CD4-positive, alpha-beta memory T cell (primary cell): ENCODE measurements at regions not wholly inside any gene's neighbourhood (a gene's known extent, or its start where the extent isn't known, plus 50 kb on each side); places are given as distances from the start of the nearest gene placed in this dataset.
"Not testable (repeated sequence)": the region's sequence is repeated elsewhere in the genome, so short reads cannot be mapped to it uniquely, and the experiment has no call there.

Source experiments
- CTCF ChIA-PET: fragments of 350-600 bp; sonication (Branson Sonifier 250); formaldehyde crosslinking; loops from one replicate; lab custom pipeline; 2021; ENCODE audit warnings: inconsistent platforms; ENCODE audit not compliant: partially characterized antibody; lab: Charles Lee
- POLR2A ChIA-PET: fragments of 350-600 bp; sonication (Branson Sonifier 250); formaldehyde crosslinking; loops from one replicate; lab custom pipeline; 2021; ENCODE audit not compliant: partially characterized antibody; lab: Charles Lee
- DNase-seq, 5 donors: peaks; one replicate each; pipeline versions ENCODE4 v3.0.0 to v3.0.0-alpha.2; 2020 to 2022; ENCODE audit warnings: mixed read lengths in 1 of 5
- H3K27ac ChIP-seq: one replicate; pipeline ENCODE4 v1.7.0; 2013; ENCODE audit warnings: low read depth, low read length
- H3K27me3 ChIP-seq: 2 replicates; pipeline ENCODE4 v1.7.0; 2013; ENCODE audit warnings: mild to moderate bottlenecking, low read length, moderate library complexity; ENCODE audit not compliant: insufficient read depth
- H3K36me3 ChIP-seq: 2 replicates; pipeline ENCODE4 v1.7.0; 2013; ENCODE audit warnings: mild to moderate bottlenecking, low read length, moderate library complexity; ENCODE audit not compliant: insufficient read depth
- H3K4me1 ChIP-seq: 2 replicates; pipeline ENCODE4 v1.7.0; 2013; ENCODE audit warnings: mild to moderate bottlenecking, low read length, moderate library complexity; ENCODE audit not compliant: insufficient read depth
- H3K4me3 ChIP-seq, 2 donors: one replicate each; pipeline ENCODE4 v1.7.0; 2013; ENCODE audit warnings: low read length in 2 of 2, mild to moderate bottlenecking in 1 of 2
- H3K9me3 ChIP-seq, 2 donors: one replicate each; pipeline ENCODE4 v1.7.0; 2013; ENCODE audit warnings: low read length in 2 of 2, control low read depth in 1 of 2; ENCODE audit not compliant: control insufficient read depth in 1 of 2
- H3K27ac Mint-ChIP-seq, 7 donors: one replicate each; pipeline ENCODE4 v1.8.0; 2020 to 2021; ENCODE audit warnings: mixed read lengths in 7 of 7, mild to moderate bottlenecking in 6 of 7, inconsistent platforms in 3 of 7, moderate library complexity in 3 of 7
- H3K27me3 Mint-ChIP-seq, 2 donors: one replicate each; pipeline ENCODE4 v1.8.0; 2020 to 2021; ENCODE audit warnings: mixed read lengths in 2 of 2
- H3K36me3 Mint-ChIP-seq, 2 donors: one replicate each; pipeline ENCODE4 v1.8.0; 2020 to 2021; ENCODE audit warnings: mixed read lengths in 2 of 2, inconsistent platforms in 1 of 2, mild to moderate bottlenecking in 1 of 2
- H3K4me1 Mint-ChIP-seq, 4 donors: one replicate each; pipeline ENCODE4 v1.8.0; 2020 to 2021; ENCODE audit warnings: mixed read lengths in 4 of 4, mild to moderate bottlenecking in 1 of 4
- H3K4me3 Mint-ChIP-seq, 8 donors: one replicate each; pipeline ENCODE4 v1.8.0; 2020 to 2021; ENCODE audit warnings: mixed read lengths in 8 of 8, mild to moderate bottlenecking in 7 of 8, moderate library complexity in 6 of 8, inconsistent platforms in 3 of 8
- H3K9me3 Mint-ChIP-seq, 8 donors: one replicate each; pipeline ENCODE4 v1.8.0; 2020 to 2021; ENCODE audit warnings: mixed read lengths in 8 of 8, mild to moderate bottlenecking in 5 of 8, inconsistent platforms in 3 of 8, moderate library complexity in 1 of 8
- intact Hi-C: fragments of 100-400 bp; cut with micrococcal nuclease; formaldehyde crosslinking; loops from one replicate; pipeline ENCODE4 v1.15.1; 2023

DNA sequence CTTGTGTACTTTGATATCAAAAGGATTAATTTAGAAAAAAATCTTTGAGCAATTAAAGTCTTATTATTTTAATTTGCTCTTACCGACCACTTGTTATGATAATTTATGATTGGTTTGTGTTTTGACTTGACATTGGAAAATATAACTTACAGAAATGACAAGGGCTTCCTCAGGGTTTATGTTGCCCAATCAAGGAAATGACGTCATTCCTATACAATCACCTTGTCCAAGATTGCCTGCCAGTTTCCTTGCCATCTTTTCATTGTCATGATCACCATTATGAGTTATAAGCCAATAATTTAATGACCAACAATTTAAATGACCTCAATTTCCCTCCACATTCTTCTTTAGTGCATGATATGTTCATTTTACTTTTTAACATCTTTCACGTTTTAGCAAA, 351.8 kb upstream of the TMEFF2 start:
- intact Hi-C loops, result no loop called here
- H3K9me3 Mint-ChIP-seq, result no peaks in the 10 kb centered on the region
- CTCF ChIA-PET, result no interaction called here

DNA sequence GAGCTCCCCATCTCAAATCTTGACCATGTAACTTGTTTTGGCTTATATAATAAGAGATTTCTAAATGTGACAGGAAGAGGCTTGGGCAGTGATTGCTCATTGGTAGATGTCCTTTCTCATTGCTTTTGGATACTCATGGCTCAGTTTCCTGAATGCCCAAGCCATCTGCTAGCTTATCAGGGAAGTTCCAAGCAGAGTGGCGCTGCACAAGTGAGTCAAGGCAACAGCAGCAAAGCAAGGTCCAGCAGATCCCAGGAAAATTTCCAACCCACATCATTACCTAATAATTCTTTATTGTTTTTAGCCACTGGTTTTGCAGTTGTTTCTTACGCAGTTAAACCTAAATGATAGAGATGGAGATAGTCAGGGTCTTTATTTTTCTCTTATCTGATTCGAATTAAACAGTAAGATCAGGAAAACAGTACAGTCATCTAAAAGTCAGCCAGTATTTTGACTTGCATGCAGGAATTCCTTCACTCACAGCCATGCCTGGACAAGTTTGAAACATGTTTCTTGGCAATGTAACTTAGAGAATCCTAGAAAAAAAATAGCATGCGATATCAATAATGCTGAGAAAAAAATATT, 349.7 kb upstream of the TMEFF2 start:
- no peak overlapping the region for H3K4me3 ChIP-seq
- H3K4me1 Mint-ChIP-seq, result no peaks in the 10 kb centered on the region
- no peak for DNase-seq
- H3K27ac ChIP-seq, result no peak overlapping the region
- no peaks in the 10 kb centered on the region for H3K36me3 ChIP-seq
- CTCF ChIA-PET, result no interaction called here
- no peak overlapping the region for H3K27ac Mint-ChIP-seq
- POLR2A ChIA-PET, result no interaction called here
- no peaks in the 10 kb centered on the region for H3K4me1 ChIP-seq
- no peaks in the 10 kb centered on the region for H3K27me3 ChIP-seq
- no peaks in the 10 kb centered on the region for H3K27me3 Mint-ChIP-seq
- H3K36me3 Mint-ChIP-seq, result no peaks in the 10 kb centered on the region
- intact Hi-C loops, result no loop called here
- H3K9me3 Mint-ChIP-seq, result no peaks in the 10 kb centered on the region
- no peaks in the 10 kb centered on the region for H3K9me3 ChIP-seq
- no peak overlapping the region for H3K4me3 Mint-ChIP-seq

More for the DNA sequence above, 351.8 kb upstream of the TMEFF2 start:
- Histone ChIP-seq H3K27ac (no peak overlapping the region), H3K27me3 (no peaks in the 10 kb centered on the region), H3K4me1 (no peaks in the 10 kb centered on the region), H3K36me3 (no peaks in the 10 kb centered on the region), H3K4me3 (no peak overlapping the region), H3K9me3 (no peaks in the 10 kb centered on the region)
- Mint-ChIP-seq H3K4me1 (no peaks in the 10 kb centered on the region), H3K4me3 (no peak overlapping the region), H3K36me3 (no peaks in the 10 kb centered on the region), H3K27ac (no peak overlapping the region), H3K27me3 (no peaks in the 10 kb centered on the region)
- no peak for DNase-seq
- POLR2A ChIA-PET, result no interaction called here

- H3K4me3 ChIP-seq, H3K36me3 Mint-ChIP-seq, H3K27ac ChIP-seq, H3K36me3 ChIP-seq, CTCF ChIA-PET, H3K27ac Mint-ChIP-seq, H3K4me3 Mint-ChIP-seq, DNase-seq, POLR2A ChIA-PET, intact Hi-C loops, H3K9me3 Mint-ChIP-seq, H3K9me3 ChIP-seq, H3K27me3 ChIP-seq, H3K27me3 Mint-ChIP-seq, H3K4me1 ChIP-seq, H3K4me1 Mint-ChIP-seq: not testable (repeated sequence)
These were observed 347.7 kb upstream of the TMEFF2 start for GRCh38 chr2:192542148-192543066.

DNA sequence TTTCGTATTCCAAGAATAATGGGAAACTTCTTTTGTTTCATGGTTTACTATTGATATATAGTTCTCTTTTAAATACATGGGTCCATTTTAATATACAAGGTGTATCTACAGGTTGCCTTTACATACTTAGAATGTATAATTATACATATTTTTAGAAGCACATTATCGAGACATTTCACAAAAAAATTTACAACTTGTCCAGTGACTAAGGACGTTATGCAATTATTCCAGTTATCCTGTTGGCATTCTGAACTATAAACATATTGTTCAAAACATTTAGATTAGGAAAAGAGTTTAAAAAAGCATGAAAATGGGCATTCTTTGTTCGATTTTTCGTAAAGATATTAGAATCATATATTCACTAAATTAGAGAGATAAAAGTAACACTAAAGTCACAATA, 344.6 kb upstream of the TMEFF2 start:
- no peak overlapping the region for H3K27ac ChIP-seq
- no peaks in the 10 kb centered on the region for H3K36me3 ChIP-seq
- H3K4me1 ChIP-seq, result no peaks in the 10 kb centered on the region
- Mint-ChIP-seq H3K4me3 (no peak overlapping the region), H3K4me1 (no peaks in the 10 kb centered on the region), H3K27me3 (no peaks in the 10 kb centered on the region), H3K27ac (no peak overlapping the region), H3K36me3 (no peaks in the 10 kb centered on the region), H3K9me3 (no peaks in the 10 kb centered on the region)
- H3K9me3 ChIP-seq, result no peaks in the 10 kb centered on the region
- intact Hi-C loops, result no loop called here
- no peak overlapping the region for H3K4me3 ChIP-seq
- no peak for DNase-seq
- CTCF ChIA-PET, result no interaction called here
- POLR2A ChIA-PET, result no interaction called here
- no peaks in the 10 kb centered on the region for H3K27me3 ChIP-seq

- no peak for DNase-seq
- Histone ChIP-seq H3K27me3 (no peaks in the 10 kb centered on the region), H3K4me3 (no peak overlapping the region), H3K27ac (no peak overlapping the region), H3K9me3 (no peaks in the 10 kb centered on the region), H3K36me3 (no peaks in the 10 kb centered on the region), H3K4me1 (no peaks in the 10 kb centered on the region)
- H3K27ac Mint-ChIP-seq, result no peak overlapping the region
- intact Hi-C loops, result no loop called here
- ChIA-PET POLR2A (no interaction called here), CTCF (no interaction called here)
- no peaks in the 10 kb centered on the region for H3K27me3 Mint-ChIP-seq
- no peaks in the 10 kb centered on the region for H3K36me3 Mint-ChIP-seq
- no peaks in the 10 kb centered on the region for H3K9me3 Mint-ChIP-seq
- H3K4me3 Mint-ChIP-seq, result no peak overlapping the region
- no peaks in the 10 kb centered on the region for H3K4me1 Mint-ChIP-seq
These were observed 342.3 kb upstream of the TMEFF2 start for GRCh38 chr2:192536922-192537624.

DNA sequence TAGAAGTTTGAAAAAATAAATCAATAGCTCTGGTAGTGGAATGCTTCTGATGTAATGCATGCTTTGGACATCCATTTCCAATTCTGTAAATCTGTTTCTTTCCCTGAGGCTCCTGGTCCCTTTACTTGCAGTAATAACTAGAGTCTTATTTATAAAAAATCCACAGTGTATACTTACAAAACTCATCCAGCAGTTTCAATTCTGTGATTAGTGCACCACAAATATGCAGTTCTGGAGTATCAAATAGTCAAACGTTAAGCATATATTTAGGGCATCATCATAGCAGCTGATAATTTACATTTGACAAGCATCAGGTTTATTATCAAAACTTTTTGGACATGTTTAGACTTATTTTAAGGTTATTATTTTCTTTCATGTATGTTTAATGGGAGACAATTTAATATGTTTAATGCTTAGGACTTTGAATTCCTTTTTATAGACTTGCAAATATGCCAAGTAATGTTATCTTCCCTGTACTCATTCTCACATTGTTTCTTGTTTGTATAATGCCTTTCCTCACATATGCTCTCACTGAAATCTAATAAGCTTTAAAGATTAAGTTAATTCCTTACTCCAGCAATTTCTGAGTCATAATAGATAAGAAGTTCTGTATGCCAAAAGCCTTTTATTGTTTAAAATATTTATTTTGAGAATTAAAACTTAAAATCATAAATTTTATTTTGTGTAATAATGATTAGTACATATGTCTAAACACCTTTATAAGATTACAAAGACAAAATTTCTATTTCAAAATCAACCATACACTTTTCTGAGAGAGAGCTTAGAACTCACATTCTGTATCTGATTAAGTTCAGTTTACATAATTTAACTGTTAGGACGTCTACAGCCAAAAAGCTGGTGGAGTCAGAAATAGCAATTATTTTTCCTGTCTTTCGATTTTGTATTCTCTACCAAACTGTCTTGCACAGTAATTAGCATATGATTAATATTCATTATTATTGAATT, 341.5 kb upstream of the TMEFF2 start:
- H3K4me1 Mint-ChIP-seq, result no peaks in the 10 kb centered on the region
- no peaks in the 10 kb centered on the region for H3K27me3 ChIP-seq
- intact Hi-C loops, result no loop called here
- no peak for DNase-seq
- H3K4me1 ChIP-seq, result no peaks in the 10 kb centered on the region
- ChIA-PET CTCF (no interaction called here), POLR2A (no interaction called here)
- H3K4me3 ChIP-seq, result no peak overlapping the region
- H3K36me3 ChIP-seq, result no peaks in the 10 kb centered on the region
- H3K9me3 Mint-ChIP-seq, result no peaks in the 10 kb centered on the region
- no peak overlapping the region for H3K27ac ChIP-seq
- no peaks in the 10 kb centered on the region for H3K36me3 Mint-ChIP-seq
- H3K9me3 ChIP-seq, result no peaks in the 10 kb centered on the region
- no peak overlapping the region for H3K4me3 Mint-ChIP-seq
- H3K27me3 Mint-ChIP-seq, result no peaks in the 10 kb centered on the region
- no peak overlapping the region for H3K27ac Mint-ChIP-seq

DNA sequence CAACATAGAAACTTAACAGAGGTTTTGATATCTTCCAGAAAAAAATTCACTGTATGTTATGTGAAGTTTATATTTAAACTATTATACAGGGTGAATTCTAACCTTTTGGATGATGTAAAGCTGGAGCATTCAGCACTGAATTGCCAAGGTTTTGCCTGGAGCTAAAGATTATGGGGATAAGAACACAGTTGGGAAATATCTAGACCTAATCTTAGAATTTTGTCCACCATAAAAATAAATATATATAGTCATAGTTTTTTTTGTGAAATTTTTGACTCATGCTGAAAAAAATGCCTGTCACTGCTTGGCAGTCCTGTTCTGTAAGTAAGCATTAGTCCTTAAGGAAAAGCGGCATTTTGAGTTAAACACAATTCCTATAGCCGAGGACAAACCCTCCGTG, 339.3 kb upstream of the TMEFF2 start:
- Histone ChIP-seq H3K27me3 (no peaks in the 10 kb centered on the region), H3K4me3 (no peak overlapping the region), H3K27ac (no peak overlapping the region), H3K4me1 (no peaks in the 10 kb centered on the region), H3K9me3 (no peaks in the 10 kb centered on the region), H3K36me3 (no peaks in the 10 kb centered on the region)
- POLR2A ChIA-PET, result no interaction called here
- no peaks in the 10 kb centered on the region for H3K36me3 Mint-ChIP-seq
- intact Hi-C loops, result no loop called here
- H3K4me3 Mint-ChIP-seq, result no peak overlapping the region
- no peak for DNase-seq
- H3K4me1 Mint-ChIP-seq, result no peaks in the 10 kb centered on the region
- H3K27ac Mint-ChIP-seq, result no peak overlapping the region
- peaks cover 0 to 10% (median 0%) of the 10 kb centered on the region in 8 donors for H3K9me3 Mint-ChIP-seq
- CTCF ChIA-PET, result no interaction called here
- no peaks in the 10 kb centered on the region for H3K27me3 Mint-ChIP-seq
